Vagina (tissue), 2 donors: ENCODE measurements at regions not wholly inside any gene's neighbourhood (a gene's known extent, or its start where the extent isn't known, plus 50 kb on each side); places are given as distances from the start of the nearest gene placed in this dataset.

Source experiments
- POLR2A ChIP-seq, 2 donors: fragments of 450-650 bp; IDR thresholded peaks; one replicate each; pipeline ENCODE4 v1.6.1; 2017; ENCODE audit warnings: antibody characterized with exemption in 2 of 2, mild to moderate bottlenecking in 2 of 2, moderate library complexity in 2 of 2
- TF ChIP-seq, protein P1 (sequence below), 3 experiments: fragments of 450-650 bp in 2 of 3; fragments of 200-600 bp in 1 of 3; sonication (generic) in 1 of 3; IDR thresholded peaks; one replicate each; pipeline ENCODE4 v1.5.1; 2017 to 2019; ENCODE audit warnings: antibody characterized with exemption in 3 of 3, mild to moderate bottlenecking in 2 of 3, moderate library complexity in 2 of 3

DNA sequence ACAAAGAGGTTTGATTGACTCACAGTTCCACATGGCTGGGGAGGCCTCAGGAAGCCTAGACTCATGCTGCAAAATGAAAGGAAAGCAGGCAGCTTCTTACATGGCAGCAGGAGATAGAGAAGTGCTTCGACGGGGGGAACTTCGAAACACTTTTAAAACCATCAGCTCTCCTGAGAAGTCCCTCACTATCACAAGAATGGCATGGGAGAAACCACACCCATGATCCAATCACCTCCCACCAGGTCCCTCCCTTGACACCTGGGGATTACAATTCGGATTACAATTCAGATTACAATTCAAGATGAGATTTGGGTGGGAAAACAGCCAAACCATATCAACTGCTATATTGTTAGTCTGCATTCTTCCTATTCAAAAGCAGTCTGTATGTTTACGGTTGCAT lies 322.3 kb upstream of the ISL1 start:
- TF ChIP-seq, protein P1, sequence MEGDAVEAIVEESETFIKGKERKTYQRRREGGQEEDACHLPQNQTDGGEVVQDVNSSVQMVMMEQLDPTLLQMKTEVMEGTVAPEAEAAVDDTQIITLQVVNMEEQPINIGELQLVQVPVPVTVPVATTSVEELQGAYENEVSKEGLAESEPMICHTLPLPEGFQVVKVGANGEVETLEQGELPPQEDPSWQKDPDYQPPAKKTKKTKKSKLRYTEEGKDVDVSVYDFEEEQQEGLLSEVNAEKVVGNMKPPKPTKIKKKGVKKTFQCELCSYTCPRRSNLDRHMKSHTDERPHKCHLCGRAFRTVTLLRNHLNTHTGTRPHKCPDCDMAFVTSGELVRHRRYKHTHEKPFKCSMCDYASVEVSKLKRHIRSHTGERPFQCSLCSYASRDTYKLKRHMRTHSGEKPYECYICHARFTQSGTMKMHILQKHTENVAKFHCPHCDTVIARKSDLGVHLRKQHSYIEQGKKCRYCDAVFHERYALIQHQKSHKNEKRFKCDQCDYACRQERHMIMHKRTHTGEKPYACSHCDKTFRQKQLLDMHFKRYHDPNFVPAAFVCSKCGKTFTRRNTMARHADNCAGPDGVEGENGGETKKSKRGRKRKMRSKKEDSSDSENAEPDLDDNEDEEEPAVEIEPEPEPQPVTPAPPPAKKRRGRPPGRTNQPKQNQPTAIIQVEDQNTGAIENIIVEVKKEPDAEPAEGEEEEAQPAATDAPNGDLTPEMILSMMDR (IDR thresholded peaks at IDR 0.05) = no peak
- no peak for TF ChIP-seq POLR2A (IDR thresholded peaks at IDR 0.05)
